ENCODE measurements at regions not wholly inside any gene's neighbourhood (a gene's known extent, or its start where the extent isn't known, plus 50 kb on each side); places are given as distances from the start of the nearest gene placed in this dataset.

- DNase-seq, result no peak
Observed at GRCh38 chr22:48754611-48755058, 1073.0 kb downstream of the BRD1 start.

GRCh38 chr22:48753752-48754517 lies 1073.7 kb downstream of the BRD1 start:
- no peak for DNase-seq

GRCh38 chr22:48753381-48753730 lies 1074.3 kb downstream of the BRD1 start:
- no peak for DNase-seq

GRCh38 chr22:48752451-48753380 lies 1075.0 kb downstream of the BRD1 start:
- DNase-seq, result no peak

- no peak for DNase-seq
Observed at GRCh38 chr22:48751539-48752437, 1075.9 kb downstream of the BRD1 start.

- DNase-seq, result no peak
Observed at GRCh38 chr22:48750826-48751440, 1076.7 kb downstream of the BRD1 start.

- no peak for DNase-seq
Observed at GRCh38 chr22:48750282-48750681, 1077.4 kb downstream of the BRD1 start.

GRCh38 chr22:48749555-48750227 lies 1078.0 kb downstream of the BRD1 start:
- no peak for DNase-seq

GRCh38 chr22:48748860-48749554 lies 1078.7 kb downstream of the BRD1 start:
- no peak for DNase-seq

GRCh38 chr22:48748113-48748859 lies 1079.4 kb downstream of the BRD1 start:
- DNase-seq, result no peak

- DNase-seq, result no peak
Observed at GRCh38 chr22:48746789-48747425, 1080.8 kb downstream of the BRD1 start.

- DNase-seq, result no peak
Observed at GRCh38 chr22:48745842-48746788, 1081.6 kb downstream of the BRD1 start.

GRCh38 chr22:48744967-48745841 lies 1082.5 kb downstream of the BRD1 start:
- no peak for DNase-seq

- DNase-seq, result no peak
Observed at GRCh38 chr22:48744283-48744641, 1083.4 kb downstream of the BRD1 start.

- DNase-seq, result no peak
Observed at GRCh38 chr22:48743601-48744282, 1083.9 kb downstream of the BRD1 start.

GRCh38 chr22:48742556-48743343 lies 1084.9 kb downstream of the BRD1 start:
- DNase-seq, result no peak
